ENCODE measurements at regions not wholly inside any gene's neighbourhood (a gene's known extent, or its start where the extent isn't known, plus 50 kb on each side); places are given as distances from the start of the nearest gene placed in this dataset.

DNA sequence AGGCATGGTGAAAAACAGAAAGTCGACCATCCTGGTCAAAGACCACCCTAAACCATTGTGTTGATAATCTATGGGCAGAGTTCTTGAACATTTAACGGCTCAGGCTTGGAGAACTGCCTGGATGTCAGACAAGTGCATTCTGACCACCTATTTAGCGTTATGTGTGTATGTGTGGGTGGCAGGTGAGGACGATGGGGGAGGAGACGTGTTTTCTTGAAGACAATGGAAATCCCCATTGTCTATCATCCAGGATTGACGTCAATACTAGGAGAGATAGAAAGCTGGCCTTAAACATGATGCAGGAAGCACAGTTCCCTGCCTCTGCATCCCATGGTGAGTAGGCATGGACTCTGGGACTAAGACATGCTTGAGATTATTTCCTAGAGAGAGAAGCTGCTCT is 157.4 kb upstream of the MAF start:
- TF ChIP-seq CTCF (conservative IDR thresholded peaks at IDR 0.05; ENCODE audit: low read depth, low read length) (no peak), EZH2 (IDR thresholded peaks at IDR 0.05; ENCODE audit: low read length, unreplicated experiment) (no peak)

Data from PC-3 (cell line).